T-helper 17 cell (primary cell): ENCODE measurements at regions not wholly inside any gene's neighbourhood (a gene's known extent, or its start where the extent isn't known, plus 50 kb on each side); places are given as distances from the start of the nearest gene placed in this dataset.

Experiments
- ATAC-seq: fragments of 150-1000 bp; cut with Tn5 transposase; 2 replicates; pipeline ENCODE4 v1.10.0; 2021; ENCODE audit warnings: mild to moderate bottlenecking, moderate library complexity
- DNase-seq, 3 donors: peaks; one replicate each; pipeline versions ENCODE4 v3.0.0 to v3.0.0-alpha.2; 2020 to 2021
- H3K9me3 ChIP-seq: one replicate; pipeline ENCODE4 v1.7.0; 2013; ENCODE audit warnings: low read length, mild to moderate bottlenecking; ENCODE audit not compliant: control insufficient read depth, poor library complexity, severe bottlenecking
- H3K27ac Mint-ChIP-seq: one replicate; pipeline ENCODE4 v1.8.0; 2022; ENCODE audit warnings: mild to moderate bottlenecking, moderate library complexity, mixed read lengths
- H3K27me3 Mint-ChIP-seq: one replicate; pipeline ENCODE4 v1.8.0; 2022; ENCODE audit warnings: mixed read lengths
- H3K36me3 Mint-ChIP-seq: one replicate; pipeline ENCODE4 v1.8.0; 2022; ENCODE audit warnings: low read depth, mixed read lengths
- H3K4me1 Mint-ChIP-seq: one replicate; pipeline ENCODE4 v1.8.0; 2022; ENCODE audit warnings: mild to moderate bottlenecking, mixed read lengths
- H3K4me3 Mint-ChIP-seq: one replicate; pipeline ENCODE4 v1.8.0; 2022; ENCODE audit warnings: mild to moderate bottlenecking, moderate library complexity, mixed read lengths

GRCh38 chr1:221137666-221138065 lies 258.4 kb downstream of the HLX start:
- DNase-seq (no peak), ATAC-seq (no peak)
- no peaks in the 10 kb centered on the region for H3K4me1 Mint-ChIP-seq
- no peak overlapping the region for H3K4me3 Mint-ChIP-seq
- H3K27me3 Mint-ChIP-seq = peaks cover 7% of the 10 kb centered on the region
- no peak overlapping the region for H3K27ac Mint-ChIP-seq
- no peaks in the 10 kb centered on the region for H3K36me3 Mint-ChIP-seq
- H3K9me3 ChIP-seq = no peaks in the 10 kb centered on the region

- H3K27ac Mint-ChIP-seq = no peak overlapping the region
- ATAC-seq (no peak), DNase-seq (no peak)
- no peaks in the 10 kb centered on the region for H3K36me3 Mint-ChIP-seq
- peaks cover 7% of the 10 kb centered on the region for H3K27me3 Mint-ChIP-seq
- no peaks in the 10 kb centered on the region for H3K4me1 Mint-ChIP-seq
- no peaks in the 10 kb centered on the region for H3K9me3 ChIP-seq
- no peak overlapping the region for H3K4me3 Mint-ChIP-seq
These were observed 259.3 kb downstream of the HLX start for GRCh38 chr1:221138516-221138915.

- H3K4me1 Mint-ChIP-seq = no peaks in the 10 kb centered on the region
- peaks cover 7% of the 10 kb centered on the region for H3K27me3 Mint-ChIP-seq
- no peaks in the 10 kb centered on the region for H3K36me3 Mint-ChIP-seq
- DNase-seq = no peak
- H3K27ac Mint-ChIP-seq = no peak overlapping the region
- H3K4me3 Mint-ChIP-seq = no peak overlapping the region
- no peak for ATAC-seq
- no peaks in the 10 kb centered on the region for H3K9me3 ChIP-seq
These were observed 260.7 kb downstream of the HLX start for GRCh38 chr1:221139991-221140390.

GRCh38 chr1:221141096-221141495 lies 261.9 kb downstream of the HLX start:
- DNase-seq = no peak
- peaks cover 2% of the 10 kb centered on the region for H3K9me3 ChIP-seq
- ATAC-seq = no peak
- Mint-ChIP-seq H3K36me3 (no peaks in the 10 kb centered on the region), H3K27me3 (no peaks in the 10 kb centered on the region), H3K4me3 (no peak overlapping the region), H3K4me1 (no peaks in the 10 kb centered on the region), H3K27ac (no peak overlapping the region)

DNA sequence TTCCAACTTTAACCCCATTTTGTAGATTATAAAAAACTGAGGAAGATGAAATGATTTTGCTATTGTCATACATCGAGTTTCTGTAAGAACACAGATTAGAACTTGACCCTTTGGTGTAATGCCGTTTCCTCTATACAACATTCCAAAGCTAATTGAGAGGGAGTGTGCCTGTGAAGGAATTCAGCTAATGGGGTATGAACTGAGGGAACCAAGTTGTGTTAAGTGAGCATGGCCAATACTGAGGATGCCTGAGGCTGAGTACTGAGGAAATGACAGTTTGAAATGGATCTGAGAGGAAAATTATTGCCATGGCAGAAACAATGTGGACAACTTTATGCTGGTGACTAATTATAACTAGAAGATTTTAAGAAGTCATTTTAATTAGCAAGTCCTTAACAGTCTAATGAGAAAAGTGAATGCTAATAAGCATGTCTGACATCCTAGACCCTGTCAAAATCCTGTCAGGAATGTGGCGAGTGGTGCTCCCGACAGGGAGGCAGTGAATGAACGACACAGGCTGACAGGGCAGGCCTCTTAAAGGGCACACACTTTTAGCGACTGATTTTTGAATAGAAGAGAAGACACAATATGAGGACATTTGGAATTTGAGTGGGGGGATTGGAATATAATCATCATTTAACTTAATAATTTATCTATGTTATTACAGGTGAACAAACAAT lies 262.5 kb downstream of the HLX start:
- DNase-seq = no peak
- peaks cover 2% of the 10 kb centered on the region for H3K9me3 ChIP-seq
- no peaks in the 10 kb centered on the region for H3K27me3 Mint-ChIP-seq
- H3K4me3 Mint-ChIP-seq = no peak overlapping the region
- no peaks in the 10 kb centered on the region for H3K4me1 Mint-ChIP-seq
- H3K36me3 Mint-ChIP-seq = no peaks in the 10 kb centered on the region
- no peak overlapping the region for H3K27ac Mint-ChIP-seq
- ATAC-seq = no peak

- no peaks in the 10 kb centered on the region for H3K4me1 Mint-ChIP-seq
- no peaks in the 10 kb centered on the region for H3K27me3 Mint-ChIP-seq
- no peak overlapping the region for H3K4me3 Mint-ChIP-seq
- H3K9me3 ChIP-seq = peaks cover 2% of the 10 kb centered on the region
- no peak overlapping the region for H3K27ac Mint-ChIP-seq
- ATAC-seq (no peak), DNase-seq (no peak)
- no peaks in the 10 kb centered on the region for H3K36me3 Mint-ChIP-seq
These were observed 269.4 kb downstream of the HLX start for GRCh38 chr1:221148660-221149059.

DNA sequence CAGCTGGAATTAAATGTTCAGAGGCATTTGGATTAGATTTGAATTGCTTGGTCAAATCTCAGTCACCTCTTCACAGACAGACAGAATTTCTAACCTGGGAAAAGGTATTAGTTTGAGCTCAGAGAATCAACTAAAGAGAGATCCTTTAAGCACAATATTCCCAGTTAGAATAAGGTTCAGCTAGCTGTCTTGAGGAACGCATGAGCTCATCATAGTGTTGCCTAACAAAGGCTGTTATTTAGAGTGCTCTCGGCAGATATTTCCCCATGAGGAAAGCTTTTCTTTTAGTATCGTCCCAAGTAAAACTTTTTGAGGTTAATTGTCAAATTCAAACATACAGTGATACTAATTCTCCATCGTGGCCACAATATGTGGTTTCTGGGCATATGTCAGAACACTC lies 269.9 kb downstream of the HLX start:
- Mint-ChIP-seq H3K4me1 (no peaks in the 10 kb centered on the region), H3K4me3 (no peak overlapping the region), H3K27ac (no peak overlapping the region), H3K27me3 (no peaks in the 10 kb centered on the region), H3K36me3 (no peaks in the 10 kb centered on the region)
- DNase-seq (no peak), ATAC-seq (no peak)
- H3K9me3 ChIP-seq = peaks cover 2% of the 10 kb centered on the region

GRCh38 chr1:221149555-221150075 lies 270.4 kb downstream of the HLX start:
- peaks cover 2% of the 10 kb centered on the region for H3K9me3 ChIP-seq
- H3K36me3 Mint-ChIP-seq = no peaks in the 10 kb centered on the region
- H3K4me3 Mint-ChIP-seq = no peak overlapping the region
- no peak overlapping the region for H3K27ac Mint-ChIP-seq
- no peaks in the 10 kb centered on the region for H3K27me3 Mint-ChIP-seq
- ATAC-seq (no peak), DNase-seq (no peak)
- H3K4me1 Mint-ChIP-seq = no peaks in the 10 kb centered on the region

GRCh38 chr1:221150996-221151395 lies 271.8 kb downstream of the HLX start:
- no peaks in the 10 kb centered on the region for H3K4me1 Mint-ChIP-seq
- H3K9me3 ChIP-seq = no peaks in the 10 kb centered on the region
- no peaks in the 10 kb centered on the region for H3K27me3 Mint-ChIP-seq
- H3K4me3 Mint-ChIP-seq = no peak overlapping the region
- ATAC-seq = no peak
- H3K27ac Mint-ChIP-seq = no peak overlapping the region
- DNase-seq = no peak
- no peaks in the 10 kb centered on the region for H3K36me3 Mint-ChIP-seq

- H3K9me3 ChIP-seq = no peaks in the 10 kb centered on the region
- no peaks in the 10 kb centered on the region for H3K36me3 Mint-ChIP-seq
- H3K4me3 Mint-ChIP-seq = no peak overlapping the region
- no peaks in the 10 kb centered on the region for H3K27me3 Mint-ChIP-seq
- no peak for ATAC-seq
- no peak overlapping the region for H3K27ac Mint-ChIP-seq
- H3K4me1 Mint-ChIP-seq = no peaks in the 10 kb centered on the region
- DNase-seq = no peak
These were observed 275.7 kb downstream of the HLX start for GRCh38 chr1:221154932-221155331.

GRCh38 chr1:221157026-221157761 lies 278.0 kb downstream of the HLX start:
- Mint-ChIP-seq H3K27ac (no peak overlapping the region), H3K4me1 (no peaks in the 10 kb centered on the region), H3K4me3 (no peak overlapping the region), H3K36me3 (no peaks in the 10 kb centered on the region), H3K27me3 (peaks cover 10% of the 10 kb centered on the region)
- ATAC-seq (peak; percentile 59), DNase-seq (no peak)
- H3K9me3 ChIP-seq = no peaks in the 10 kb centered on the region

- Mint-ChIP-seq H3K27me3 (peaks cover 10% of the 10 kb centered on the region), H3K27ac (no peak overlapping the region), H3K36me3 (no peaks in the 10 kb centered on the region), H3K4me1 (no peaks in the 10 kb centered on the region), H3K4me3 (no peak overlapping the region)
- no peaks in the 10 kb centered on the region for H3K9me3 ChIP-seq
- DNase-seq = no peak
- no peak for ATAC-seq
These were observed 280.4 kb downstream of the HLX start for GRCh38 chr1:221159608-221160007.

DNA sequence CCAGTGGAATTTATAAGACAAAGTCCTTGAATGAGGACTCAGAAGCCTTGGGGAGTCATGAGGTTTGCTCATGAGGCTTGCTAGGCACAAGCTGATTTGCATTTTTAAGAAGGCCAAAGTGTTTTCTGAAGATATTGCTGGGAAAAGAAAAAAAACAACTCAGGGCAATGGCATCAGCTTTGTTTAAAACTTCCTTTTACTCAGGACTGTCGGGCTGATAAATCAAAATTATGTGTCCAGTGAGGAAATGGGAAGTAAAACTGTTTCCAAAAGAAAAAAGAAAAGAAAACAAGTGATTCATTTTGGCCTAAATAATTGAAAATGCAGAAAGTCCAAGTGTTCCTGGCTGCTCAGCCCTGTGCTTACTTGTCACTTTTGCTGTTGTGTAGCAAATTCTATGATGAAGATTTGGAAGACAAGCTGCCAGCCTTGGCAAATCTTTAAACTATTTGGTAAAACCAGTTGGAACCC lies 282.4 kb downstream of the HLX start:
- H3K9me3 ChIP-seq = no peaks in the 10 kb centered on the region
- Mint-ChIP-seq H3K4me3 (no peak overlapping the region), H3K4me1 (no peaks in the 10 kb centered on the region), H3K36me3 (no peaks in the 10 kb centered on the region), H3K27ac (no peak overlapping the region), H3K27me3 (peaks cover 10% of the 10 kb centered on the region)
- no peak for DNase-seq
- no peak for ATAC-seq

- H3K9me3 ChIP-seq = no peaks in the 10 kb centered on the region
- no peaks in the 10 kb centered on the region for H3K36me3 Mint-ChIP-seq
- H3K4me3 Mint-ChIP-seq = no peak overlapping the region
- no peaks in the 10 kb centered on the region for H3K4me1 Mint-ChIP-seq
- DNase-seq = no peak
- ATAC-seq = no peak
- H3K27ac Mint-ChIP-seq = no peak overlapping the region
- H3K27me3 Mint-ChIP-seq = peaks cover 13% of the 10 kb centered on the region
These were observed 283.1 kb downstream of the HLX start for GRCh38 chr1:221162352-221162751.
